Gastroesophageal sphincter (tissue), 4 donors: ENCODE measurements at regions not wholly inside any gene's neighbourhood (a gene's known extent, or its start where the extent isn't known, plus 50 kb on each side); places are given as distances from the start of the nearest gene placed in this dataset.

Source experiments
- ATAC-seq: fragments of 150-250 bp; one replicate; pipeline ENCODE4 v1.9.1; 2016; ENCODE audit warnings: mild to moderate bottlenecking, moderate library complexity
- H3K27ac ChIP-seq, 4 donors: fragments of 200-600 bp; sonication (generic) in 3 of 4; 1 replicate in 3 of 4; 2 replicates in 1 of 4; pipeline ENCODE4 v1.5.1; 2016 to 2019
- H3K27me3 ChIP-seq: fragments of 200-600 bp; sonication (generic); one replicate; pipeline ENCODE4 v1.5.1; 2019
- H3K36me3 ChIP-seq, 2 donors: fragments of 200-600 bp; sonication (generic); one replicate each; pipeline ENCODE4 v1.5.1; 2019; ENCODE audit warnings: control low read depth in 1 of 2
- H3K4me1 ChIP-seq, 3 donors: fragments of 200-600 bp; sonication (generic); 1 replicate in 2 of 3; 2 replicates in 1 of 3; pipeline ENCODE4 v1.5.1; 2016 to 2019; ENCODE audit warnings: control low read depth in 2 of 3
- H3K4me3 ChIP-seq, 2 donors: fragments of 200-600 bp; sonication (generic); one replicate each; pipeline ENCODE4 v1.5.1; 2019; ENCODE audit warnings: mild to moderate bottlenecking in 1 of 2, moderate library complexity in 1 of 2
- H3K9me3 ChIP-seq, 3 donors: fragments of 200-600 bp; sonication (generic); one replicate each; pipeline ENCODE4 v1.5.1; 2017 to 2019; ENCODE audit warnings: control low read depth in 2 of 3
- EP300 ChIP-seq: sonication (generic); formaldehyde crosslinking; IDR thresholded peaks from one replicate; pipeline ENCODE4 v1.6.1; 2017; ENCODE audit warnings: antibody characterized with exemption, mild to moderate bottlenecking
- POLR2A ChIP-seq, 2 donors: fragments of 450-650 bp; IDR thresholded peaks; one replicate each; pipeline ENCODE4 v1.6.1; 2017; ENCODE audit warnings: antibody characterized with exemption in 2 of 2, mild to moderate bottlenecking in 2 of 2, moderate library complexity in 1 of 2
- POLR2AphosphoS5 ChIP-seq: sonication (generic); formaldehyde crosslinking; IDR thresholded peaks from one replicate; pipeline ENCODE4 v1.6.1; 2017; ENCODE audit warnings: antibody characterized with exemption
- WGBS, 2 donors: methylation state at CpG; one replicate each; pipeline ENCODE4 v1.1.5; 2018; ENCODE audit warnings: low coverage in 1 of 2; 5-methylcytosine and 5-hydroxymethylcytosine counted together
- TF ChIP-seq, protein P1 (sequence below), 4 experiments: fragments of 200-600 bp in 2 of 4; fragments of 450-650 bp in 2 of 4; sonication (generic) in 1 of 4; IDR thresholded peaks; one replicate each; pipeline ENCODE4 v1.5.1; 2017 to 2019; ENCODE audit warnings: antibody characterized with exemption in 4 of 4, mild to moderate bottlenecking in 2 of 4, moderate library complexity in 2 of 4

DNA sequence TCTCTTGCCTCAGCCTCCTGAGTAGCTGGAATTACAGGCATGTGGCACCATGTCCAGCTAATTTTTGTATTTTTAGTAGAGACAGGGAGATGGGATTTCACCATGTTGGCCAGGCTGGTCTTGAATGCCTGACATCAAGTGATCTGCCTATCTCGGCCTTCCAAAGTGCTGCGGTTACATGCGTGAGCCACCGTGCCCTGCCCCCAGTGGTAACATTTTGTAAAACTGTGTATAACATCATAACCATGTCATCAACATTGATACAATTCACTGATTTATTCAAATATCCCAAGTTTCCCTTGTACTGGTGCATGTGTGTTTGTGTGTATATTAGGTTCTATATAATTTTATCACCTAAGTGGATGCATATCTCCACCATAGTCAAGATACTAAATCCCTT lies 70.0 kb downstream of the PDCL3 start:
- no peak overlapping the region for H3K4me3 ChIP-seq
- TF ChIP-seq POLR2AphosphoS5 (no peak), EP300 (no peak), POLR2A (IDR thresholded peaks at IDR 0.05) (no peak)
- TF ChIP-seq, protein P1, sequence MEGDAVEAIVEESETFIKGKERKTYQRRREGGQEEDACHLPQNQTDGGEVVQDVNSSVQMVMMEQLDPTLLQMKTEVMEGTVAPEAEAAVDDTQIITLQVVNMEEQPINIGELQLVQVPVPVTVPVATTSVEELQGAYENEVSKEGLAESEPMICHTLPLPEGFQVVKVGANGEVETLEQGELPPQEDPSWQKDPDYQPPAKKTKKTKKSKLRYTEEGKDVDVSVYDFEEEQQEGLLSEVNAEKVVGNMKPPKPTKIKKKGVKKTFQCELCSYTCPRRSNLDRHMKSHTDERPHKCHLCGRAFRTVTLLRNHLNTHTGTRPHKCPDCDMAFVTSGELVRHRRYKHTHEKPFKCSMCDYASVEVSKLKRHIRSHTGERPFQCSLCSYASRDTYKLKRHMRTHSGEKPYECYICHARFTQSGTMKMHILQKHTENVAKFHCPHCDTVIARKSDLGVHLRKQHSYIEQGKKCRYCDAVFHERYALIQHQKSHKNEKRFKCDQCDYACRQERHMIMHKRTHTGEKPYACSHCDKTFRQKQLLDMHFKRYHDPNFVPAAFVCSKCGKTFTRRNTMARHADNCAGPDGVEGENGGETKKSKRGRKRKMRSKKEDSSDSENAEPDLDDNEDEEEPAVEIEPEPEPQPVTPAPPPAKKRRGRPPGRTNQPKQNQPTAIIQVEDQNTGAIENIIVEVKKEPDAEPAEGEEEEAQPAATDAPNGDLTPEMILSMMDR (IDR thresholded peaks at IDR 0.05): no peak
- H3K4me1 ChIP-seq: peaks cover 0 to 7% (median 0%) of the 10 kb centered on the region in 3 donors
- no peaks in the 10 kb centered on the region for H3K9me3 ChIP-seq
- ATAC-seq: no peak
- H3K36me3 ChIP-seq: no peaks in the 10 kb centered on the region
- 85 to 100% methylated on average over 2 to 4 of the region's 4 CpGs for WGBS, 2 donors
- H3K27ac ChIP-seq: no peak overlapping the region
- no peaks in the 10 kb centered on the region for H3K27me3 ChIP-seq

DNA sequence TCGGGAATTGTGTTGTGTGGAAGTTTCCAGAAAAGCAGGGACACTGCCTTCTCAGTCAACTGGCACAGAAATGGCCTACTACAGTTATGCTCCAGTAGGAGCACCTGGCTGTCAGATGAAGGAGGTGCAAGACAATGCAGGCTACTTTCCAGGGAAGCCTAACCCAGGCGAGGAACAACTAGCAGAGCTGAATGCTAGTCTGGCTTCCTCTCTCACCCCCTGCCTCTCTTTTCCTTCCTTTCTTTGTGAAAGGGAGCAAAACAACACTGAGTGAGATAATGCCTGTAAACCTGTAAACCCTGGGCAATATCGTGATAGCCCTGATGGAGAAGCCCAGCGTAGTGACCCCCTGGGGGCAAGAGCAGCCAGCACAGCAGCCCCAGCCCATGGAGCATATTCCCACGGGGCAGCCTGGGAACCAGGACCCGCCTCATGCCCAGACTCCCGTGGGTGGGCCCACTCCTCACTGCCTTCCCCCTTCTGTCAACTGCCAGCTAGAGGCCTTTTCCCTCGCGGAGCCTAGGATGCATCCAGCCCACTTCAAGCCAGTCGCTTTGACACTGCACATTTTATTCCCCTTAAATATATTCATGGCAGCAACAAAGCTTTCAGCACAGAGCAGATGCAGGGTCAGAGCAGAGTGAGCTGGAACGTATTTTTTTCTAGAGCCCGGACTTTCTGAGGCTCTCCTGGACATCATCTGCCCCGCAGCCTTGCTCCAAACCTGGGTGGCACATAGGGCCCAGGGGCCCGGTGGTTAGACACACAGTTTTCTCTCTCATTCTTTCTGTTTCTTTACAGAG lies 77.0 kb downstream of the PDCL3 start:
- Histone ChIP-seq H3K4me3 (no peak overlapping the region), H3K27ac (no peak overlapping the region), H3K4me1 (peaks cover 0 to 6% (median 0%) of the 10 kb centered on the region in 3 donors), H3K9me3 (no peaks in the 10 kb centered on the region), H3K27me3 (no peaks in the 10 kb centered on the region), H3K36me3 (no peaks in the 10 kb centered on the region)
- 60% methylated on average over 8 of the region's 14 CpGs; no CpG with 5 or more reads in 1 of the 2 donors for WGBS, 2 donors
- ATAC-seq: no peak
- no peak for TF ChIP-seq EP300
- TF ChIP-seq, protein P1 (IDR thresholded peaks at IDR 0.05): no peak
- TF ChIP-seq POLR2AphosphoS5: no peak
- no peak for TF ChIP-seq POLR2A (IDR thresholded peaks at IDR 0.05)

DNA sequence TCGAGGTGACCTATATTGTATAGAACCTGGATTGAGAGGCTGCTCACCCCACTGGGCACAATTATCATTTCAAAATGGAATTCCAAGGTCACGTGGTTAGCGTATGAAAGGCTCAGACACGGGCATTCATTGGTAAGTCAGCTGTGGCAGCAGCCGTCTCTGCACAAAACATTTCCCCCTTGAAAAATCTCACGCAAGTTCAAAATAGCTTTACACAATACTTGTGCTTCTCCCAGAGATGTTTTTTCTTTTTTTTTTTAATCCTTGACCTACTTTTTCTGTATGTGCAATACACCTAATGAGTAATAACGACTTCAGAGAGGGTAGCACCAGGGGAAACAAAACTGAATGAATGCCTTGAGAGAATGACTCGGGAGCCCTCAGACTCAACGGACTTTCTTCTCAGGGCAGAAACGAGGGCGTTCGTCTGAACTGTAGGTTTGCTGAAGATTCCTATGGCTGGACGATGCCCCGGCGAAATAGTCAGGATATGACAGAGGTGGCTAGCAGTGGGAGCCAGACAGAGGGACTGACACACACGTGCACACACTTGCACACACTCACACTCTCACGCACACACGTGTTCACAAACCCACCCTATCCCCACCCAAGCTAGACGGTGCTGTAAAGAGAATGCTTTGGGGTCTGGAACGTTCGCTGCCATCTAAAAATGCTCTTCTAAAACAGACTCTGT lies 77.8 kb downstream of the PDCL3 start:
- ATAC-seq: no peak
- WGBS, 2 donors: 81 to 85% methylated on average over 18 to 21 of the region's 21 CpGs

DNA sequence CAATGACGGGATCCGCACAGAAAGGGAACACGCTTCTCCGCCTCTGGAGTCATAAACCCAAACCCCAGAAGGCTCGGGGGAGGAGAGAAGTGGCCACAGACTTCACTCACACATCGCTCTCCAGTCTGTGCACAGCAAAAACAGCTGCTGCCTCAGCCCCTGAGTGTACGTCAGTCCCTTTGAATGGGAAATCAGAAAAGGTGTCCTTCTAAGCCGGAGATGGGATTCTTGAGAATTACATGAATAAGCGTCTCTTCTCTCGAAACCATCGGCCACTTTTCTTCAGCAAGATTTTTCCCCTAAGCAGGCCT lies 78.3 kb downstream of the PDCL3 start:
- Histone ChIP-seq H3K36me3 (no peaks in the 10 kb centered on the region), H3K27ac (no peak overlapping the region), H3K9me3 (no peaks in the 10 kb centered on the region), H3K4me1 (peaks cover 0 to 6% (median 0%) of the 10 kb centered on the region in 3 donors), H3K27me3 (no peaks in the 10 kb centered on the region), H3K4me3 (no peak overlapping the region)
- TF ChIP-seq POLR2AphosphoS5 (no peak), POLR2A (IDR thresholded peaks at IDR 0.05) (no peak), EP300 (no peak)
- TF ChIP-seq, protein P1 (IDR thresholded peaks at IDR 0.05): no peak
- 94 to 100% methylated on average over 1 to 8 of the region's 11 CpGs for WGBS, 2 donors
- ATAC-seq: no peak

More for the DNA sequence above, 77.8 kb downstream of the PDCL3 start:
- H3K9me3 ChIP-seq: no peaks in the 10 kb centered on the region
- H3K27ac ChIP-seq: no peak overlapping the region
- no peak overlapping the region for H3K4me3 ChIP-seq
- no peaks in the 10 kb centered on the region for H3K36me3 ChIP-seq
- no peaks in the 10 kb centered on the region for H3K27me3 ChIP-seq
- peaks cover 0 to 6% (median 0%) of the 10 kb centered on the region in 3 donors for H3K4me1 ChIP-seq
- no peak for TF ChIP-seq POLR2AphosphoS5
- no peak for TF ChIP-seq EP300
- TF ChIP-seq, protein P1 (IDR thresholded peaks at IDR 0.05): no peak
- TF ChIP-seq POLR2A (IDR thresholded peaks at IDR 0.05): no peak
